ENCODE measurements at regions not wholly inside any gene's neighbourhood (a gene's known extent, or its start where the extent isn't known, plus 50 kb on each side); places are given as distances from the start of the nearest gene placed in this dataset.

- TF ChIP-seq POLR2AphosphoS5 (IDR thresholded peaks at IDR 0.05) (no peak), EP300 (IDR thresholded peaks at IDR 0.05) (no peak), POLR2A (IDR thresholded peaks at IDR 0.05) (no peak)
- TF ChIP-seq, protein P1, sequence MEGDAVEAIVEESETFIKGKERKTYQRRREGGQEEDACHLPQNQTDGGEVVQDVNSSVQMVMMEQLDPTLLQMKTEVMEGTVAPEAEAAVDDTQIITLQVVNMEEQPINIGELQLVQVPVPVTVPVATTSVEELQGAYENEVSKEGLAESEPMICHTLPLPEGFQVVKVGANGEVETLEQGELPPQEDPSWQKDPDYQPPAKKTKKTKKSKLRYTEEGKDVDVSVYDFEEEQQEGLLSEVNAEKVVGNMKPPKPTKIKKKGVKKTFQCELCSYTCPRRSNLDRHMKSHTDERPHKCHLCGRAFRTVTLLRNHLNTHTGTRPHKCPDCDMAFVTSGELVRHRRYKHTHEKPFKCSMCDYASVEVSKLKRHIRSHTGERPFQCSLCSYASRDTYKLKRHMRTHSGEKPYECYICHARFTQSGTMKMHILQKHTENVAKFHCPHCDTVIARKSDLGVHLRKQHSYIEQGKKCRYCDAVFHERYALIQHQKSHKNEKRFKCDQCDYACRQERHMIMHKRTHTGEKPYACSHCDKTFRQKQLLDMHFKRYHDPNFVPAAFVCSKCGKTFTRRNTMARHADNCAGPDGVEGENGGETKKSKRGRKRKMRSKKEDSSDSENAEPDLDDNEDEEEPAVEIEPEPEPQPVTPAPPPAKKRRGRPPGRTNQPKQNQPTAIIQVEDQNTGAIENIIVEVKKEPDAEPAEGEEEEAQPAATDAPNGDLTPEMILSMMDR (IDR thresholded peaks at IDR 0.05): no peak
- Histone ChIP-seq H3K27ac (no peak overlapping the region), H3K4me3 (no peak overlapping the region), H3K36me3 (no peaks in the 10 kb centered on the region), H3K9me3 (no peaks in the 10 kb centered on the region), H3K4me1 (no peaks in the 10 kb centered on the region), H3K27me3 (peaks cover 0 to under 1% (median 0%) of the 10 kb centered on the region in 3 donors)
- no peak for DNase-seq
- 65 to 74% (median 69%) methylated on average over 1 of the region's 1 CpG for WGBS, 5 donors
- intact Hi-C loops (cut with DNase I; ENCODE audit: low total_unique reads): no loop called here
These were observed 201.6 kb downstream of the QDPR start for GRCh38 chr4:17310269-17310652.

- Histone ChIP-seq H3K4me3 (no peak overlapping the region), H3K9me3 (no peaks in the 10 kb centered on the region), H3K4me1 (no peaks in the 10 kb centered on the region), H3K27ac (no peak overlapping the region), H3K36me3 (no peaks in the 10 kb centered on the region), H3K27me3 (no peaks in the 10 kb centered on the region)
- TF ChIP-seq, protein P1 (IDR thresholded peaks at IDR 0.05): no peak
- TF ChIP-seq POLR2A (IDR thresholded peaks at IDR 0.05): no peak
- no peak for TF ChIP-seq EP300 (IDR thresholded peaks at IDR 0.05)
- no peak for TF ChIP-seq POLR2AphosphoS5 (IDR thresholded peaks at IDR 0.05)
- intact Hi-C loops (cut with DNase I; ENCODE audit: low total_unique reads): no loop called here
- WGBS, 5 donors: 53 to 73% (median 66%) methylated on average over 1 of the region's 1 CpG
- DNase-seq: no peak
These were observed 202.2 kb downstream of the QDPR start for GRCh38 chr4:17309567-17310268.

DNA sequence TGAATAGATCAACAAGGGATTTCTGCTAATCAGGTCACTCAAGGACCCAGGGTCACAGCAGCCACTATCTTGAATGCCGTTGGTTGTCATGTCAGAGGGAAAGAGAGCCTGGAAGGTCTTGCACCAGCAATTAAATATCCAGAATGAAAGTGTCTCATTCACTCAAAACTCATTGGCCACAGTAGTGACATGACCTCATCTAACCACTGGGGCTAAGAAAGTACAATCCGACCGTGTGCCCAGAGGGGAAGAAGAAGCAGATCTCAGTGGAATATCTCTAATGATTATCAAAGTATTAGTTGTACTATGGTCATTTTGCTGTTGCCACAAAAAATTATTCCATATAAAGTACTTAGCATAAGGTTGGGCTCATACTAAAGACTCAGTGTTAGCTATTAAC lies 210.0 kb downstream of the QDPR start:
- Histone ChIP-seq H3K9me3 (no peaks in the 10 kb centered on the region), H3K4me3 (no peak overlapping the region), H3K27ac (no peak overlapping the region), H3K36me3 (no peaks in the 10 kb centered on the region), H3K4me1 (no peaks in the 10 kb centered on the region), H3K27me3 (no peaks in the 10 kb centered on the region)
- no peak for DNase-seq
- intact Hi-C loops (cut with DNase I; ENCODE audit: low total_unique reads): no loop called here
- WGBS, 5 donors: 56 to 73% (median 60%) methylated on average over 3 of the region's 3 CpGs
- TF ChIP-seq POLR2AphosphoS5 (IDR thresholded peaks at IDR 0.05) (no peak), POLR2A (IDR thresholded peaks at IDR 0.05) (no peak)

GRCh38 chr4:17301266-17301665 lies 210.6 kb downstream of the QDPR start:
- Histone ChIP-seq H3K9me3 (no peaks in the 10 kb centered on the region), H3K27ac (no peak overlapping the region), H3K4me1 (no peaks in the 10 kb centered on the region), H3K36me3 (no peaks in the 10 kb centered on the region), H3K27me3 (no peaks in the 10 kb centered on the region), H3K4me3 (no peak overlapping the region)
- DNase-seq: no peak
- intact Hi-C loops (cut with DNase I; ENCODE audit: low total_unique reads): no loop called here
- no peak for TF ChIP-seq POLR2AphosphoS5 (IDR thresholded peaks at IDR 0.05)
- TF ChIP-seq POLR2A (IDR thresholded peaks at IDR 0.05): no peak
- TF ChIP-seq EP300 (IDR thresholded peaks at IDR 0.05): no peak
- TF ChIP-seq, protein P1 (IDR thresholded peaks at IDR 0.05): no peak
- WGBS, 5 donors: 37 to 97% (median 73%) methylated on average over 1 of the region's 1 CpG

Measured in stomach (tissue), 8 donors.